ENCODE measurements at regions not wholly inside any gene's neighbourhood (a gene's known extent, or its start where the extent isn't known, plus 50 kb on each side); places are given as distances from the start of the nearest gene placed in this dataset.
"Not testable (repeated sequence)": the region's sequence is repeated elsewhere in the genome, so short reads cannot be mapped to it uniquely, and the experiment has no call there.

- Histone ChIP-seq H3K9me3 (no peaks in the 10 kb centered on the region), H3K27me3 (no peaks in the 10 kb centered on the region), H3K36me3 (no peaks in the 10 kb centered on the region), H3K4me3 (no peak overlapping the region), H3K27ac (no peak overlapping the region), H3K4me1 (no peaks in the 10 kb centered on the region)
- TF ChIP-seq EP300 (IDR thresholded peaks at IDR 0.05) (no peak), CTCF (IDR thresholded peaks at IDR 0.05) (no peak), POLR2A (IDR thresholded peaks at IDR 0.05) (no peak), POLR2AphosphoS5 (IDR thresholded peaks at IDR 0.05) (no peak)
- WGBS, 2 donors (ENCODE audit: low coverage in 1 of 2), result 76 to 100% methylated on average over 1 to 2 of the region's 2 CpGs
- ATAC-seq, result no peak
These were observed 242.0 kb upstream of the MEIS1 start for GRCh38 chr2:66192888-66193287.

GRCh38 chr2:66191311-66191710 is 243.6 kb upstream of the MEIS1 start:
- WGBS, 2 donors (ENCODE audit: low coverage in 1 of 2), result 60 to 75% methylated on average over 1 of the region's 1 CpG
- Histone ChIP-seq H3K27ac (no peak overlapping the region), H3K4me3 (no peak overlapping the region), H3K36me3 (no peaks in the 10 kb centered on the region), H3K27me3 (no peaks in the 10 kb centered on the region), H3K9me3 (no peaks in the 10 kb centered on the region), H3K4me1 (no peaks in the 10 kb centered on the region)
- no peak for ATAC-seq
- TF ChIP-seq EP300 (IDR thresholded peaks at IDR 0.05) (no peak), POLR2A (IDR thresholded peaks at IDR 0.05) (no peak), CTCF (IDR thresholded peaks at IDR 0.05) (no peak), POLR2AphosphoS5 (IDR thresholded peaks at IDR 0.05) (no peak)

- Histone ChIP-seq H3K9me3 (no peaks in the 10 kb centered on the region), H3K27ac (no peak overlapping the region)
- ATAC-seq, result peak; percentile 83
These were observed 245.4 kb upstream of the MEIS1 start for GRCh38 chr2:66189553-66189952.

GRCh38 chr2:66186537-66186936 is 248.4 kb upstream of the MEIS1 start:
- Histone ChIP-seq H3K4me1 (no peaks in the 10 kb centered on the region), H3K9me3 (no peaks in the 10 kb centered on the region), H3K36me3 (no peaks in the 10 kb centered on the region), H3K27ac (no peak overlapping the region), H3K4me3 (no peak overlapping the region), H3K27me3 (no peaks in the 10 kb centered on the region)
- ATAC-seq, result no peak
- WGBS, 2 donors (ENCODE audit: low coverage in 1 of 2), result 40 to 77% methylated on average over 3 of the region's 3 CpGs
- TF ChIP-seq EP300 (IDR thresholded peaks at IDR 0.05), result no peak
- TF ChIP-seq CTCF (IDR thresholded peaks at IDR 0.05), result no peak
- no peak for TF ChIP-seq POLR2A (IDR thresholded peaks at IDR 0.05)
- TF ChIP-seq POLR2AphosphoS5 (IDR thresholded peaks at IDR 0.05), result no peak

More at GRCh38 chr2:66189553-66189952, 245.4 kb upstream of the MEIS1 start:
- no peak for TF ChIP-seq CTCF (IDR thresholded peaks at IDR 0.05)
- TF ChIP-seq POLR2AphosphoS5 (IDR thresholded peaks at IDR 0.05), result peak; percentile 31
- H3K4me3 ChIP-seq, result no peak overlapping the region
- H3K4me1 ChIP-seq, result no peaks in the 10 kb centered on the region
- H3K36me3 ChIP-seq, result no peaks in the 10 kb centered on the region
- no peaks in the 10 kb centered on the region for H3K27me3 ChIP-seq

GRCh38 chr2:66185497-66186054 is 249.3 kb upstream of the MEIS1 start:
- 83 to 98% methylated on average over 7 to 8 of the region's 11 CpGs for WGBS, 2 donors (ENCODE audit: low coverage in 1 of 2)
- H3K4me3 ChIP-seq, result no peak overlapping the region
- no peaks in the 10 kb centered on the region for H3K9me3 ChIP-seq
- no peaks in the 10 kb centered on the region for H3K36me3 ChIP-seq
- H3K27me3 ChIP-seq, result no peaks in the 10 kb centered on the region
- no peak for ATAC-seq
- TF ChIP-seq CTCF (IDR thresholded peaks at IDR 0.05) (no peak), POLR2AphosphoS5 (IDR thresholded peaks at IDR 0.05) (no peak), POLR2A (IDR thresholded peaks at IDR 0.05) (no peak), EP300 (IDR thresholded peaks at IDR 0.05) (no peak)
- H3K4me1 ChIP-seq, result no peaks in the 10 kb centered on the region
- no peak overlapping the region for H3K27ac ChIP-seq

GRCh38 chr2:66177128-66177796 is 257.7 kb upstream of the MEIS1 start:
- not testable (repeated sequence) for H3K4me3 ChIP-seq, H3K27ac ChIP-seq, H3K9me3 ChIP-seq, H3K36me3 ChIP-seq, H3K4me1 ChIP-seq, H3K27me3 ChIP-seq, ATAC-seq
- 98% methylated on average over 18 of the region's 26 CpGs; no CpG with 5 or more reads in 1 of the 2 donors for whole genome bisulfite sequencing, 2 donors (ENCODE audit: low coverage in 1 of 2)

All from gastroesophageal sphincter (tissue), 4 donors.